H7 (cell line): ENCODE measurements at regions not wholly inside any gene's neighbourhood (a gene's known extent, or its start where the extent isn't known, plus 50 kb on each side); places are given as distances from the start of the nearest gene placed in this dataset.
"Not testable (repeated sequence)": the region's sequence is repeated elsewhere in the genome, so short reads cannot be mapped to it uniquely, and the experiment has no call there.

Experiments
- DNase-seq: peaks from one replicate; pipeline ENCODE4 v3.0.0; 2012
- H3K27me3 ChIP-seq: 2 replicates; pipeline ENCODE4 v1.6.0; 2011; ENCODE audit warnings: mild to moderate bottlenecking, low read length; ENCODE audit not compliant: control insufficient read depth, insufficient read depth
- H3K36me3 ChIP-seq: replicated peaks from 2 replicates; pipeline ENCODE4 v1.5.1; 2011; ENCODE audit warnings: low read length; ENCODE audit not compliant: control insufficient read depth, insufficient read depth
- H3K4me3 ChIP-seq: 2 replicates; pipeline ENCODE4 v1.5.1; 2011; ENCODE audit warnings: low read depth, mild to moderate bottlenecking, control low read depth, low read length, moderate library complexity; ENCODE audit not compliant: insufficient read depth

DNA sequence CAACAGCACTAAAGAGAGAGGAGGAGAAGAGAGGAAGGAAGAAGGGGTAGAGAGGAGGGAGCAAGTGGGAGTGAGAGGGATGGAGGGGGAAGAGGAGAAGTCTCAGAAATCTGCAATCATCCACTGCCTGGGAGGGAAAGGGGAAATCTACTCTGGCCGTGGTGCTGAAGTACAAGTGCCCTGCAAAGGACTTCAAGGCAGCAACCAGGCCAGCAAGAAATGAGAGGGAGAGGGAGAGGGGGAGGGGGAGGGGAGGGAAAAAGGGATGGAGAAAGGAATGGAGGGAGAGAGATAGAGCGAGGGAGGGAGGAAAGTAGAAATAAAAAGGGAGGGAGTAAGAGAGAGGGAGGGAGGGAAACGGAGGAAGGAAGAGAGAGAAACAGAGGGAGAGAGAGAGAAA, 130.8 kb upstream of the EEF2KMT start:
- no peak overlapping the region for H3K4me3 ChIP-seq
- DNase-seq = peak; percentile 82
- H3K36me3 ChIP-seq = no peaks in the 10 kb centered on the region
- no peaks in the 10 kb centered on the region for H3K27me3 ChIP-seq

DNA sequence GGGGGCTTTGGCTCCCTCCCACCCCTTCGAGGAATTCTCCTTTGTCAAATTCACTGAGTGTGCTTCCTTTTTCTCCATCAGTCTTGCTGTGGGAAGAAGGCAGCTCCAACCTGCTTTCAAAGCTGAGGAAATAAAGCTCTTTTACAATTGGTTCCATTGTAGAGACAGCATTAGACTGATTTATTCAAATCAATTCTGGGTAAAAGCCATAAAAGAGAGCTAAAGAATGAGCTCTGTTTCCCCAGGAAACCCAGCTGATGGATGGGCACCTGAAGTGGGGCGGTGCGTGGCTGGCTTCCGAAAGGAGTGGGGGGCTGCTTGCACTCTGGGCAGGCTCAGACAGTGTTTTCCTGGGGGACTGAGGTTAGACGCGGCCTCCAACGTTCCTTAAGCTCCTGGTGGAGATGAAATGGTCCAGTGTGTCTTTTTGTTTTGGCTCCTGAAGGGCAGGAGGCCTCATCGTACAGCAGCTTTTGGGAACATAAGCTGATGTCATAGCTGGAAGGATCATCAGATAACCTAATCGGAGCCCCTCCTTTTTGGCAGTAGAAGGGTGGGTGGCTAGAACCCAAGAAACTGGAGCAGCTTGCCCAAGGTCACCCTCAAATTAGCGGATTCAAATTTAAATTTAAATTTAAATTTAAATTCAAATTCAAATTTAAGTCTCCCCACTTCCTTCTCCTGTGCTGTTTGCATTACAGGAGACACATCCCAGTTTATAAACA, 128.5 kb upstream of the EEF2KMT start:
- no peak for DNase-seq
- H3K27me3 ChIP-seq = no peaks in the 10 kb centered on the region
- H3K4me3 ChIP-seq = no peak overlapping the region
- no peaks in the 10 kb centered on the region for H3K36me3 ChIP-seq

- no peaks in the 10 kb centered on the region for H3K36me3 ChIP-seq
- H3K27me3 ChIP-seq = no peaks in the 10 kb centered on the region; the same call in 1 of the 2 replicates
- H3K4me3 ChIP-seq = no peak overlapping the region
- DNase-seq = no peak
These were observed 125.2 kb upstream of the EEF2KMT start for GRCh38 chr16:5222761-5223160.

GRCh38 chr16:5221831-5222230, 124.2 kb upstream of the EEF2KMT start:
- H3K36me3 ChIP-seq, DNase-seq, H3K4me3 ChIP-seq: not testable (repeated sequence)

GRCh38 chr16:5220705-5221104, 123.1 kb upstream of the EEF2KMT start:
- Histone ChIP-seq H3K27me3 (peaks cover 6% of the 10 kb centered on the region; the same call in 1 of the 2 replicates), H3K4me3 (no peak overlapping the region), H3K36me3 (no peaks in the 10 kb centered on the region)
- DNase-seq = no peak

More at GRCh38 chr16:5221831-5222230, 124.2 kb upstream of the EEF2KMT start:
- not testable (repeated sequence) for H3K27me3 ChIP-seq

DNA sequence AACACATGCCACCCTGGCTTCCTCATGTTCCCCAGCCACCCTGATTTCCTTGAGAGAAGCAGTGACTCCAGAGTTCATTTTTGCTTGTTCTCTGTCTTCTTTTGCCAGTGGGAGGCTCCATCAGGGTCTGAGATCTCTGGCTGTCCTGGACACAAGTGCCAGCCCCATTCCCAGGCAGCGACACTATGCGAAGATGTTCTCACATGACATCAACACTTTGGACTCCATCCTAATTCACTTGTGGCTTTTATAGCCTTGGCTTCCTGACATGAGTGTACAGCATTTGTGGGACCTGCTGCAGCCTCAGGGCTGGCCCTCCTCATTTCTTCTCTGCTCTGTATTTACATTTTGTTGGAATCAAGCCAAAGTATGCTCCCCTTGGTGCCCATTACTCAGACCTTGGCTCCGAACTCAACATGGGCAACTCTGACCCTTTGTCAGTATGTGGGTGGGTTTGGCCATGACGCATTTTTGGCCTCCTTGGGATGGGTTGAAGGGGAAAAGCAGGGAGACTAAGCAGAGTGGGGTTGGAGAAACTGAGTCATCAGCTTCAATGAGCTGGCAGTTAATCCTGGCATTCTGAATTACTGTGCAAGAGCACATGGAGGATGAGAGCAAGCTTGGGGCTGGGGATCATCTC, 119.0 kb upstream of the EEF2KMT start:
- H3K27me3 ChIP-seq = peaks cover 22% of the 10 kb centered on the region
- DNase-seq = no peak
- no peak overlapping the region for H3K4me3 ChIP-seq
- H3K36me3 ChIP-seq = no peaks in the 10 kb centered on the region

GRCh38 chr16:5215901-5216300, 118.3 kb upstream of the EEF2KMT start:
- Histone ChIP-seq H3K27me3 (peaks cover 22% of the 10 kb centered on the region), H3K36me3 (no peaks in the 10 kb centered on the region), H3K4me3 (no peak overlapping the region)
- DNase-seq = no peak

DNA sequence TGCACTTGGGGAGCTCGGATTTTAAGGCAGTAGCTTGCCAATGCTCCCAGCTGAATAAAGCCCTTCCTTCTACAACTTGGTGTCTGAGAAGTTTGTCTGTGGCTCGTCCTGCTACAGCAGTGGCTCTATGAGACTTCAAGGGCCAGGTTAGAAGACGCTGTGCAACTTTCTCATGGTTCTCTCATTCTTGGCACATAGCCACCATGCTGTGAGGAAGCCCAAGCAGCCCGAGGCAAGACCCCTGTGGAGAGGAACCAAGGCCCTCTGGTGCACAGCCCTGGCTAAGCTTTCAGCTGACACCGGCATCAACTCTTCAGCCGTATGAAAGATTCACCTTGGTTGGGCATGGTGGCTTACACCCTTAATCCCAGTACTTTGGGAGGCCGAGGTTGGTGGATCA, 116.9 kb upstream of the EEF2KMT start:
- DNase-seq = no peak
- Histone ChIP-seq H3K27me3 (peaks cover 22% of the 10 kb centered on the region), H3K36me3 (no peaks in the 10 kb centered on the region), H3K4me3 (no peak overlapping the region)

DNA sequence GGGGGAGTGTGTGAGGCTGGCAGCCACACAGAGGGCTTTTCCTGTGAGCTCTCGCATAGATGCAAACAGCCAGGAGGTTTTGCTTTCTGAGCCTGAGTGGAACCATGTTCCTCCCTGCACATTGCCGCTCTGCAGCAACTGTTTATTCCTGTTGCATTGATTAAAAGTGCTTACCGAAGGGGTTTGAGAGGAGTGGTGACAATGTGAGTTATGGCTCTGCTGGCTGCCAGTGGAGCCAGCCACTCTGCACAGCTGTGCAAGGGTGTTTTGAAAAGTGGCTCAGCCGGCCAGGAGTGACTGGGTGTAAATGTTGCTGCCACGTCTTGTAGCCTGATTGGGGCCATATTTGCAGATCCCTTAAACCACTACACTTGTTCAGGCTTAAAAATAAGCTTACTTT, 114.9 kb upstream of the EEF2KMT start:
- not testable (repeated sequence) for H3K36me3 ChIP-seq, H3K4me3 ChIP-seq, DNase-seq
- peaks cover 22% of the 10 kb centered on the region for H3K27me3 ChIP-seq

GRCh38 chr16:5207862-5208498, 110.4 kb upstream of the EEF2KMT start:
- H3K4me3 ChIP-seq, H3K36me3 ChIP-seq: not testable (repeated sequence)
- peak; percentile 57 for DNase-seq
- peaks cover 11% of the 10 kb centered on the region for H3K27me3 ChIP-seq

- Histone ChIP-seq H3K27me3 (peaks cover 5% of the 10 kb centered on the region), H3K4me3 (no peak overlapping the region), H3K36me3 (no peaks in the 10 kb centered on the region)
- DNase-seq = no peak
These were observed 109.5 kb upstream of the EEF2KMT start for GRCh38 chr16:5207001-5207523.

DNA sequence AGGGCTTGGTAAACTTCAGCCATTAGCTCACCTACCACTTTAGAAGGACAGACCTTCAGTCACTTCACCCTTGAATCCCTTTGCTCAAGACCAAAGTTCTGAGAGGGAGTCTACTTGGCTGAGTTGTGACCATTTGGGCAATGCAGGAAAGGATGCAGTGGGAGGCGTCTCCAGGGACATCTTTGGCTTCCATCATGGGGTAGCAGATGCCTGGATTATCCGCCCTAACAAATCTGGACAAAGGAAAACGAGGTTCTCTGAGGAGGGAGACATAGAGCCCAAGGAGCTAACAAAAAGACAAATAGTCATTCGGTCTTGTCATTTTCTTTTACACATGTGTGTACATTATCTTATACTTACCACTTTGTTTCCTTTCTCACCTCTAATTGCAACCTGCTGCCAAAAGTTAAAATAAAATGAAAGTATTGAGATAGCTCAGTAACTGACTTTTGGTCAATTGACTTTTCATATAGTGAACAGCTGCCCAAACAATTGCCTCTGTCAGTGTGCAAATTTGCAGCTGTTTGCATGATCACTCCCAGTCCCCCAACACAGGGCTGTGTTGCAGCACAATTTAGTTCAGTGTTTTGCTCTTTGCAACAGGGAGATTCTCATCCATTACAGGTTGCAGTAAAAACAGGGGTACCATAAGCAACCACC, 108.9 kb upstream of the EEF2KMT start:
- Histone ChIP-seq H3K36me3 (no peaks in the 10 kb centered on the region), H3K4me3 (no peak overlapping the region), H3K27me3 (no peaks in the 10 kb centered on the region; the same call in 1 of the 2 replicates)
- no peak for DNase-seq

GRCh38 chr16:5205361-5206040, 107.9 kb upstream of the EEF2KMT start:
- H3K36me3 ChIP-seq = no peaks in the 10 kb centered on the region
- no peaks in the 10 kb centered on the region; the same call in 1 of the 2 replicates for H3K27me3 ChIP-seq
- H3K4me3 ChIP-seq = no peak overlapping the region
- no peak for DNase-seq

- H3K27me3 ChIP-seq, H3K4me3 ChIP-seq, DNase-seq, H3K36me3 ChIP-seq: not testable (repeated sequence)
These were observed 106.1 kb upstream of the EEF2KMT start for GRCh38 chr16:5203675-5204074.
